Superior temporal gyrus (tissue), 1 donor: ENCODE measurements at regions not wholly inside any gene's neighbourhood (a gene's known extent, or its start where the extent isn't known, plus 50 kb on each side); places are given as distances from the start of the nearest gene placed in this dataset.
"Not testable (repeated sequence)": the region's sequence is repeated elsewhere in the genome, so short reads cannot be mapped to it uniquely, and the experiment has no call there.

Experiments
- DNase-seq: peaks from one replicate; pipeline ENCODE4 v3.0.0-alpha.2; 2016; ENCODE audit errors: extremely low spot score

DNA sequence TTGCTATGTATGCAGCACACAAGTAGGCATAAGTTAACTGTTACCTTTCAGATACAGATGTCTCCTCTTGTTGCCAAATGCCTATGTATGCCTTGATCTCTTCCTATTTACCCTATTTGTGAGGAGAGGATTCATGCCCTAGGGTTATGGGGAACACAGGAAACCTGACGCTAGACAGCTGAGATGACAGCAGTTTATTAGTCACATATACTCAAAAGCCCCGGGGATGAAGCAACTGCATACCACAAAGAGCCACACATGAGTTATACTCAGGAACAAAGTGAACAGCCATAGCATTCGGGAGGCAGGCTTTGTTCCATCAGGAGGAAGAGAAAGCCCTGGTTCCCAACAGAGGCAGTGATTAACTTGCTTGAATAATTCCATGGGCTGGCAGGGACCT is 1011.7 kb upstream of the PCDH7 start:
- DNase-seq, result no peak

DNA sequence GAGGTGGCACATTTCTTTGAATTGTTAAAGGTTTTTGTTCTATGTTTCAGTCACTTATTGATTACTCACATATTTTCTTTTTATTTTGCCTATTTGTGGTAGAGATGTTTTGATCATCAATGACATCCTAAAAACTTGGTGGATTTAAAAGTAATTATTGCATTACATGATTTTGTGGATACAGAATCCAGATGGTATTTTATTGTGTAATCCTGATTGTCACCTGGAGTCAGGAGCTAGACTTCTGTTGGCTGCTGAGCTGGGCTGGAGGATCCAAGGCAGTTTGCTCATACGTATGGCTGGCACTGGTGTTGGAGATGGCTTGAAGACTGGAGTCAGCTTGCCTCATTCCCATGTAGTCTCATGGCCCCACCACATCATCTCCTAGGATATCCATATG is 1009.6 kb upstream of the PCDH7 start:
- no peak for DNase-seq

DNA sequence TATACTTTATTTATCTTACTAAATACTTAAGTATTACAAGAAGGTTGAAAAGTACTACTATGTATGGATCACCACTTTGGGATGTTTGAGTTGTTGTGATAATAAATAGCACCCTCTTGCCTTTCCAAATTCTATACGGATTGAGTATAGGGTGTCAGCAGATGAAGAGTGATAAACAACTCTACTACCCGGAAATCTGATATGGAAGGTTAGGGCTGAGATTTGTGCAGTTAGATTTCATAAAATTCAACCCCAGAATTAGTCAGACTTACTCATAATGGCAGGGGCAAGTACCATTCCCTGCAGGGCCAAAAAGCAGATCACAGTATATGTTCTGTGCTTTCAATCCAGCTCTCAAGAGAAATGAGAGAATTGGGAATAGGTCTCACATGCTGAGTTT is 1008.9 kb upstream of the PCDH7 start:
- DNase-seq, result no peak

DNA sequence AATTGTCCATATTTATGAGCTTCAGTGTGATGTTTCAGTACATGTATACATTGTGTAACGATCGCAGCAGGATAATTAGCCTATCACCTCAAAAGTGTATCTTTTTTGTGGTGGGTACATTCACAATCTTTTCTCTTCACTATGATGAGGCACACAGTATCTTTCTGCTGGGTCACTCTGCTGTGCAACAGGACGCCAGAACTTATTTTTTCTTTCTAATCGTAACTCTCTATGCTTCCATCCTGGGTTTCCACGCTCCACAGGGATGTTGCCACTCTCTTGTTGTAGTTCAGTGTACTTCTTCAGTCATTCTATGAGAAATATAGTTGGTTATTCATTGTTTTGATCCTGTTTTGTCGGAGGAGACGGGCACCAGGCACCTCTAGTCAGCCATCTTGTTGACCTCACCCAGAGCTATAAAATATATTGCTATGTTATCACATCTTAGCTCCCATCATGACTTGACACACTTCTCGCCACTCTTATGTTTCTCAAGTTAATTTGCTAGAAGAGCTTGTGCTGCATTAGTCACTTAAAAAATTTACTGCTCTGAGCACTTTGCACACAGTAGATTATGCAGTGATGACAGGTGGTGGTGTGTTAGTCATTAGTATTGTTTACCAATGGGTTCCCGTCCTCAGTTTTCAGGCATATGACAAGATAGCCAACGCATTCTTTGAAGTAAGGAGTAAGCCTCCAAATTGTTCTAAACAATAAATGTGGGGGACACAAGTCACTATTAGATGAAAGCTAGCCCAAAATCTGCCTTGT is 1002.7 kb upstream of the PCDH7 start:
- peak; percentile 18 for DNase-seq

DNA sequence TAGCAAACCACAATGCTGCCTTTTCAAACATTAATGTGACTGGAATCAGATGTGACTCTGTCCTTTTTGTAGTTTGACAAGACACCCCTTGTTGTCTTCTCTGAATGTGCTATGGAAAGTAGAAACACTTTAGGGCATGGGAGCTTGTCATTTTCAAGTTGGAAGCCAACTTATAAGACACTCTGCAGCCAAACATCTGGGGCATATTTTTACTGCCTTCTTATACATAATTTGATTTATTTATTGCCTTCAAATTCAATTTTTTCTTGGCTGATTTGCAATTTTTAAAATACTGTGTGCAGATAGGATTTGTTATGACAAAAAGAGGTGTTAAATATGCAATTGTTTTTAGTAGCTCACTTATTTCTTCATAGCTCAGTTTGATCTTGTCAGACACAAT is 1002.0 kb upstream of the PCDH7 start:
- DNase-seq, result no peak

DNA sequence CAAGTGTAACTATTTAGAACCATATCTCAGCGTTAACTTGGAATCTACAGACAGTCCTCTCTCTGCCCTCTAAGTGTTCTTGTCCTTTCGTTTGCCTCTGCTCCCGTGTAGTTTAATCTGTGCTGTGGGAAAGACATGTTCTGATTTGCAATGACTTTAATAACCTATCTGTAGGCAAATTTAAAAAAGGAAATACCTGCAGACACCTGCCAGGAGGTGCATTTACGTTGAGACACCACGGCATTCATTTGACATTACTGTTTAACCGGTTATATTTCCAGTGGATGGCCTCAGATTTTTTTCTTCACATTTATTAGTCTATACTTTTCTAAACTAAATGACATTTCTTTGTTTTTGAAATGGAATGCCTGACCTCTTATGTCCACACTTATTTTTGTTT is 997.9 kb upstream of the PCDH7 start:
- no peak for DNase-seq

DNA sequence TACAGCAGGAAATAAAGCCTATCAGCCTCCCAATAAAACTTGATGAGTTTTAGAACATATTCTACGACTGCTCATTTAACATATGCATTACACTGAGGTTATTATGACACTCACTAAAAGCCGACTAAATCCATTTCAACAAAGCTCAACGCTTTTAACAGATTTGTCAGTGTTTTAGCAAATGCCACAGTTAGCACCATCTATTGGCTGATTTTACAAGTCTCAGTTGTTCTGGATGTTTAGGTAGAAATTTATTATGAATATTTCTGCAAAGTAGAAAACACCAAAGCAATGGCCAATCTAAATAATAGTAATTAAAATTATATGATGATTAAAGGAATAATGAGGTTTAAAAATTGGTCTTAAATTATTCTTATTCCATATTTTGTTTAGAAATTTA is 993.2 kb upstream of the PCDH7 start:
- DNase-seq, result no peak

DNA sequence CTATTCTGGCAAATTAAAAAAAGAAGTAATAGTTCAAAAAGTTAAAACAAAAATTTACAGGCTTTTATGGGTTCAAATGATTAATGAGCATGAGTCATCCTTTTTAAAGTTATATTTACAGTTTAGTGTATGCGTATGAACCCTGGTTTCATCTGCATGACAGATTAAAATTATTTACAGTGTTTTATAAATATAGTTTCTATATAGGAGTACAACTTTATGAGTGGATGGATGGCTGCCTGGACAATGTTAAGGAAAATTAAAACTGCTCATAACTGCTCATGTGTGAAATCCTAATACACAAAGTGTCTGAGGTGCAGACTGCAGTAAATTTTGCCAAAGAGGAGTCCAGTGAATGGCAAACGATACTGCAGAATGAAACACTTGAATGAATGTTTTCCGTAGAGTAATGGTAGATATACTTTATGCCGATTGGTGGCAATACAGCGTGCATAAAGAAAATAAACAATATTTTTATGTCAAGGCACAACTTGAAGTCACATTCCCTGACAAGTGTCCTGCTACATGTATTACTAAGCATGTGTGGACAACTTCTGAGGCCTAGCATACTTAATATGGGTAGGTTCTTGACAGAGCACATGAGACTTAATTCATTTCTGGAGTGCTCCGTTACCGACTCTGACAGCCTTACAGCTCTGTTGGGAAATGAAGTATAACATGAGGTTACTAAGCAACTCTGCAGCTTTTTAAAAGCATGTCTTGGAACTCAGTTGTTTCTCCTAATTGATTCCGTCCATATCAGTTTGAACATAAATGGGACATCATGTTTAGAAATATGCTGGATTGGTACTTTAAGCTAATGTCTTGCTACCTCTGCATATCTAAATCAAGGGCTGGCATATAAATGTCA is 985.6 kb upstream of the PCDH7 start:
- DNase-seq, result no peak

DNA sequence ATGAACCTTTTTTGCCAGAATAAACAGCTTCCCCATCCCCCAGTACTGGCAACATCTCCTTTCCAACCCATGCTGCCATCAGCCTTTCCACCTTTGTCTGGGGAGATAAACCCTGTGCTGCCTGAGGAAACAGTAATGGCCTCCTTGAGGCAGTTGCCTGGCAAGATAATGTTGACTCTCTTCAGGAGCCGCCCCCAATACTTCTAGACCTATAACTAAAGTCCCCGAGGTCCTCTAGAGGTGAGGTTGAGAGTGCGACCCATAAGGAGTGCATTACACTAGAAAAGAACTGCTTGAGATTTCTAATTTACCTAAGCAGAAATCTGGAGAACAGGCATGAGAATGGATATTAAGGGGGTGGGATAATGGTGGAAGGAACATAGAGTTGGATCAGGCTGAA is 963.2 kb upstream of the PCDH7 start:
- DNase-seq, result no peak

DNA sequence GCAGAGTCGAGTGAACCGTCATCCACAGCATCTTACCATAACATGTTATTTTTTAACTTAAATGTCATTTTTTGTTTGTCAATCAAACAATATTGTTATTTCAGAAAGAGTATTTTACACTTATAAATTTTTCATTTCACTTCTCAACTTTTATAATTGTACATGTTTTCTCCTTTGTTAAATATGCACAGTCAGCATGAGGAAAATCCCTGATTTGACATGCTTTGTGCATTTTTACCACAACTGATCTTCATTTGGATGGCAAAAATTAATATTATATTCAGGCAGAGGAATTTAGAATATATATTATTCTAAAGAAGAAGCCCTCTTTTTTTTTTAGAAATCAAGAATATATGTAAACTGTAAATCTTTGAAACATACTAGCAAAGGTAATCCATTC is 958.0 kb upstream of the PCDH7 start:
- DNase-seq, result no peak

DNA sequence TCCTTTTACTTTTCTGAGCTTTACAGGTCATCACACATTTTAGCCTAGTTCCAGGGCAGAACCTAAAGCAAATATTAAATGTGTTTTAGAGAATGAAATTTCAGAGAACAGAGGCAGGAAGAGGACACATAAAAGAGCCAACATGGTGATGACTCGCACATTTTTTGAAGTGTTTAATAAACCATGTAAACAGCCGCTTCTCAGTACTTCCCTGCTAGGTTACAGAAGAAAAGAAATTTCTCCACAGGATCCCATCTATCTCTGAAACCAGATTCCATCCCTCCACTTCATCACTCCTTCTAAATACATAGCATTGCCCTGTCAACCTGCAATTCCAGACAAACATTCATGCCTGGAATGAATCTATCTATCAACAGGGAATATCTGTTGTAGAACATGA is 949.5 kb upstream of the PCDH7 start:
- no peak for DNase-seq

DNA sequence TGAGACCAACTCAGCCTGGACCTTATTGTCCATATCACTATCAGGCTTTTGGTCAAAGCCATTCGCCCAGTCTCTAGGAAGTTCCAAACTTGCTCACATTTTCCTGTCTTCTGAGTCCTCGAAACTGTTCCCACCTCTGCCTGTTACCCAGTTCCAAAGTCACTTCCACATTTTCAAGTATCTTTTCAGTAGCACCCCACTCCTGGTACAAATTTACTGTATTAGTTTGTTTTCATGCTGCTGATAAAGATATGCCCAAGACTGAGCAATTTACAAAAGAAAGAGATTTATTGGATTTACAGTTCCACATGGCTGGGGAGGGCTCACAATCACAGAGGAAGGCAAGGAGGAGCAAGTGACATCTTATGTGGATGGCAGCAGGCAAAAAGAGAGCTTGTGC is 932.0 kb upstream of the PCDH7 start:
- not testable (repeated sequence) for DNase-seq

DNA sequence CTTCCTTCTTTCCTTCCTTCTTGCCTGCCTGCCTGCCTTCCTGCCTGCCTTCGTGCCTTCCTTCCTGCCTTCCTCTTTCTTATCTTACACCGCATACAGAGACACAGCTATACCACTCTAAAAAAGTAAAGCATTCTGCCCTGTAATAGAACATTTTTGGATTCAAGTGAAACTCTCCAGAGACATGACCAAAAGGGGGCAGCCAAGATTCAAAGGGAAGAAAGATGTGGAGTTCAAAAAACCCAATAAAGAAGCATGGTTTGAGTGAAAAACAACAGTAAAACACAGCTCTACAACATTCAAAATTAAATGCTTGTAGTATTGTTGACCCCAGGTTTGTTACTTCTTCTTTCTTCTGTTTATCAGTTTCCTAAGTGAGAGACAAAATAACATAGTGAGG is 914.9 kb upstream of the PCDH7 start:
- peak; percentile 23 for DNase-seq

DNA sequence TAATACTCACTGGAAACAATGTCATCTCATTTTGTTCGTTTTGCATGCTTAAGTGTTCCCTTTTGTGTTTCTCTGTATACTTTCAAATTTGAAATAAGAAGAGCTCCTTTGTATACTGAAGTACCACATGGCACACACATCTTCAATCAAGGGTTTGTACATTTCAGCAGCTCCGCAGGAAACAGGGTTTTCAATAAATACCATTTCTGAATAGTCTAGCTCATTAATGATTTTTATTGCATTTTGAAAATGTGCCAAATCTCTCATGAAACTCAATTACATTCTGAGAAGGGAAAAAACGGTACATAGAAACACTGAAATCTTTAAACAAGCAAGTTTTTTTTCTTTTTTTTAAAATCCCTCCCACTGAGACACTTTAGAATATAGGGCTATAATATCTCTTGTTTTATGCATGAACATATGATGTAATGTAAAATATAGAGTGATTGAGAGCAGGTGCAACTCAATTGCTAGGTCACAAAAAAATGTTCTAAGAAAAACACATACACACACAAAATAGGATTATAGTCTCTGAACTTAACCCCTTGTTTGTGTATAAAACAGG is 914.2 kb upstream of the PCDH7 start:
- no peak for DNase-seq

DNA sequence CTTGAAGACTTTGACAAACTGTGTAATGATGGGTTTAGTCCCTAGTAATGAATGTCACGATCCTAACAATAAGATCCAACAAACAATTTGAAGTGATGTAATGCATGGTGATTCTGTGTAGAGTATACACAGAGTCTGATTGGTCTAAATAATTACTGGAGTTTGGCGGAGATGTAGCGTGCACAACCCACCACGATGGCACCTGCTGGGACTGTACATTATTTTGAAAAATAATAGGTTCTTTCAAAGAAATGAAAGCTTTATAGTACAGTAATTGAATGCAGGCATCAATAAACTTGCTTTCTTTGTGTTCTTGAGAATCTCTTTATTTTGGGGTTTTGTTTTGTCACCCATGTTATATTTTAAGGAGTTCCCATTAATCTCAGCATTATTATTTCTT is 902.2 kb upstream of the PCDH7 start:
- DNase-seq, result no peak

DNA sequence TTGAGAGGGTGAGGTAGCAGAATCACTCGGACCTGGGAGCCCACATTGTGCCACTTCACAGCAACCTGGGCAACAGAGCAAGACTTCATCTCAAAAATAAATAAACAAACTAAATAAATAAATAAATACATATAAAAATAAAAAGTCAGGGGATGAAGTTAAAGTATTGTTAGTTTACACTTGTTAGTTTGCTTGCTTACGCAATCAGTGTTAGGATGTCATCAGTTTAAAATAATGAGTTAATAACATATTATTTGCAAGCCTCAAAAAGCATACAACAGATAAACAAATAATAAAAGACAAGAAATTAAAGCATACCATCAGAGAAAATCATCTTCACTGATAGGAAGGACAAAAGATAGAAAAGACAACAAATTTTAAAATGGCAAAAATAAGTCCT is 891.1 kb upstream of the PCDH7 start:
- DNase-seq, result no peak

DNA sequence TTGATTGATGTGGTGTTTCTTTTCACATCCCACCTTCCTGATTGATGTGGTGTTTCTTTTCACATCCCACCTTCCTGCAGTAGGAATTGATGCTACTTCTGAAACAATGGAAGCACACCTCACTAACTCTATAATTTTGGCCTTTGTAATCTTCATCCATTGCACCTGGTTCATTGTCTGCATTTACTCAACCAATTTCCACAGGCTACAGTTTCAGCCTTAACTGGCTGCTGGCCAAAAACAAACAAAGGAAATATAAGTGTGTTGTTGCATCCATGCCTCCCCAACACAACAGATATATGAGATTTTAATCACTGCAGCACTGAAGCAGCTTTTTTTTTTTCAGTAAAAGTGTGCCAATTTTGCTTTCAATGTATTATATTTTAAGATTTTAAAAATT is 867.6 kb upstream of the PCDH7 start:
- DNase-seq, result no peak

DNA sequence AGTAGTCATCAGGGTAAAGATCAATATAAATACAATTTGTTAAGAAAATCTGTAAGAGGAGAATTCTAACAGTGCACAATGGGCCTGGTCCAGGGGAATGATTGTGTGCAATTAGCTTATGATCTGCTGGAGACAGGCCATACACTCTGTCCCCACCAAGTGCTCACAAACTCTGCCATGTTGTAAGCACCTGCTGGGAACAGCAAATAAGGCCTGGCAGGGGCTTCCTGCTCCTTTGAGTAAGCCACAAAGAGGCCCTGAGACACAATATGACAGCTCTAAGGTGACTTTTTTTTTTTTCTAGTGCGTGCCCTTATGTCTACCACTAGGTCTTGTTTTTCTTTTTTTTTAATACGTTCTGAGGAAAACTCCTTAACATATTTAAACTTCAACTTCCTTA is 866.3 kb upstream of the PCDH7 start:
- DNase-seq, result no peak

DNA sequence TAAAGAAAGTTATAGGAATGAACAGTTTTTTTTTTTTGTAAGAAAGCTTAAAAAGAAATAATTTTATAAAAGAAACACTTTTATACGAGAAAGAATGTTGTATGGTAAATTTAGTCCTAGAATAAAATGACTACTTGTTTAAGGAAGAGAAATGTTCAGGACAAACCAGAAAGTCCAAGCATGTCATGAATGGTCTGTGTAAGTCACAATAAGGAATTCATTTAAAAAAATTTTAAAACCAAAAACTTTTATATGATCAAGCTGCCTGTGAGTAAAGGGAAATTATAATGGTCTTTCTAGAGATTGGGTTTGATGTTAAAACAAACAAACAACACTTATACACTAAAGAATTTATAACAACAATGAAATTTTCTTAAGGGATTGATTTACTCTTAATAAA is 858.9 kb upstream of the PCDH7 start:
- no peak for DNase-seq

DNA sequence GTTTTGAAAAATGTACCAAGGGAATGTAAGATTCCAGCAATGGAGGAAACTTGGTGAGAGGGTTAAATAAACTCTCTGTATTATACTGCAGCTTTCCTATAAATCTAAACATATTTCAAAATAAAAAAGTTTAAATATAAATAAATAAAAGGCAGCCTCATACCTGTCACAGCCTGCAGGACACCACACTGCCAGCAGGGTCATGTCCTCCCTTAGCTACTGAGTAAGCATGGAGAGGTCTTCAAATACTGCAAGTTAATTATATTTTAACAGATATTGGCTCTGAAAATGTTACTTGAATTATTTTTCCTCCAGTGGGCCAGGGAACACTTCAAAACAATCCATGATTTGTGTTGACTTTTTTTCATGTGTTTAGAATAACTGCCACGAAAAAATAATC is 852.8 kb upstream of the PCDH7 start:
- DNase-seq, result no peak

DNA sequence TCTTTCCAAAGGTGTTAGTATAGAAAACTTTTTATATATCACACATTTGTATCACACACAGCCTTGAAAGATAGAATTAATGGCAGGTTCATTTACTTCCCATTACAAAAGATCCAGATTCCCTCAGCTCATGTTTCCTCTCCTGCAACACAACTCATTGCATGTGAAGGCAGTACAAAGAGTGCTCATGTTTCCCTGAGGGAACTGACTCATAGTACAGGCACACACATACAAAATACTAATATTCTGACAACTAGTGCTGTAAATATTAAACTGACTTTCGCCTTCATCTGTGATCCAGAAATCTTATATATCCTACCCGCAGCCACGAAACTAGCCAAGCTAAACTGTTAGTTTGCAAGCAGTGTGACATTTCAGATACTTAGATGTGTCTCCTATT is 819.8 kb upstream of the PCDH7 start:
- no peak for DNase-seq

DNA sequence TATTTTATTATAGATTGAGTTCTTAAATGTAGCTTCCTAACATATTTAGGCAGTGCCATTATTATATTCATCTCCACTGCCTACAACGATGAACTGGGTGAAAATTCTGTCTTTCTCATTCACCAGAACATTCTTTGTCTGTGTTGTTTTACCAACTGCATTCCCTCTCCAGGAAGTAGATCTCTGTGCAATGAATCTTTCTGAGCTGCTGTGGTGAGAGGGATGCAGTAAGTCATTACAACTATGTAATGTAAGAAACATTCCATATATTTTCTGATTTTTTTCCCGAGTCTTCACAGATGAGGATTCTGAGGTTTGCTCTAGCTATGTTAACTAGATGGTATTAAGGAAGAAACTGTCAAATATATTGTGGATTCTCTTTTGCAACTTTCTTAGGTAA is 811.9 kb upstream of the PCDH7 start:
- no peak for DNase-seq

DNA sequence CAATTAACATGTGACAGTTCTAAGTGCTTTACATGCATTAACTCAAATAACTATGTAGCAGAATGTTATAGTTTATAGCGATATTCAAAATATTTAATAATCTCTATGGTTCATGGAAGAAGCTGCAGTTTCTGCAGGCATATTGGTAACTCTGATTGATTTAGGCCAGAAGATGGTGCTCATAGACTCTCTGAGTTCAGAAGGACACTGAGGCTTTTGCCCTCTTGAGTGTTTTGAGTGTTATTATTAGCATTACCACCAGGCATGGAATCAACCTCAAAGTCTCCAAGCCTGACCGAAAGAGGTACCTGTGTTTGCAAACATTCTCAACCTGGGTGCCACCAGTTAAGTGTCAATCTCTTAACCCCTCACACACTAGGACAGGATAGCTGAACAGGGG is 792.3 kb upstream of the PCDH7 start:
- peak; percentile 30 for DNase-seq
